ENCODE measurements at regions not wholly inside any gene's neighbourhood (a gene's known extent, or its start where the extent isn't known, plus 50 kb on each side); places are given as distances from the start of the nearest gene placed in this dataset.
"Not testable (repeated sequence)": the region's sequence is repeated elsewhere in the genome, so short reads cannot be mapped to it uniquely, and the experiment has no call there.

DNA sequence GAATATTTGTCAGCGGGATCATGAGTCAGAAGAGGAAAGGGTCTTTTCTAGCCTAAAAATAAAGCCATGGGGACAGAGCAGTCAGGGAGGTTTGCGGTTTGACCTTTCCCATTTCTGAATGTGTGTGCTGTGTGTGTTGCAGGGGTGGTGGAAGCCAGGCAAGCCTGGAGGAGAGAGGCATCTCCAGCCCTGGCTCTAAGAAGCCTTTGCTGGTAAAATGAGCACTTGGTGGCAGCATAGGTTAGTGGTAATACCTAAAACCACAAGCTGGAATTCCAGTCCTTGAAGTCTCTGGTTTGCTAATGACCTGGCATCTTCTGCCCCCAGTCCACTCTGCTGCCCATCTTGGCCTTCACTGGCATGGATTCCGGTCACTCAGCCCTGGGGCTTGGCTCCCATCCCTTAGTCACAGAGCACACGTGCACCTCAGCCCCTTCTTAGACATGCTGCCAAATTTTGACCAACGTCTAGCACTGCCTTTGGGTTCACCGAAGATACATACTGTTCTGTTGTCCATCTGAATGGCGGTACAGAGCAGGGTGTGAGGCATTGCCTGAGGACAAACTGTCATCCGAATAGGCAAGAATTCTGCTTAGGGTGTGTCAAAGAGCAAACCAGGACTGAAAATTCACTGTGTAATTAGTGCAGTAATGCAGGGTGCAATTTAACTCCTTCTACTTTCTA, 52.7 kb downstream of the KCNA5 start:
- DNase-seq: no peak

DNA sequence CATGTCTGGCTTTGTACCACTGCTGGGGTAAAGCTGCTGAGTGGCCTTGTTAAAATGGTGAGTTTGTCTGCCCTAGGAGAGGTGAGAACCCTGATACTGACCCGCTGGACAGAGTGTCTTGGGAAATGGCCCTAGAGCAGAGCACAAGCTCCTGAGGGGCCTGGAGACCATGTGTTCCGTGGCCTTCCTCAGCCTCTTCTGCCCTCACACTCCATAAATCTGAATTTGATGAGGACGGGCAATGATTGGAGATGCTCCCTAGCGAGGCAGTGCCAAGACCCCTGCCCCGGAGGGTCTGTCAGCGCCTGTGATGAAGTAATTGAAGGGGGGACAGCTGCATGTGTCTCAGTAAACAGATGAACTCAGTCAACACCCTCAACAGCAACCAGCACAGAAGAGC, 54.1 kb downstream of the KCNA5 start:
- no peak for DNase-seq

- no peak for DNase-seq
These were observed 55.5 kb downstream of the KCNA5 start for GRCh38 chr12:5099136-5099535.

- DNase-seq: no peak
These were observed 55.9 kb downstream of the KCNA5 start for GRCh38 chr12:5099591-5099990.

GRCh38 chr12:5101686-5102085, 58.0 kb downstream of the KCNA5 start:
- DNase-seq: no peak

DNA sequence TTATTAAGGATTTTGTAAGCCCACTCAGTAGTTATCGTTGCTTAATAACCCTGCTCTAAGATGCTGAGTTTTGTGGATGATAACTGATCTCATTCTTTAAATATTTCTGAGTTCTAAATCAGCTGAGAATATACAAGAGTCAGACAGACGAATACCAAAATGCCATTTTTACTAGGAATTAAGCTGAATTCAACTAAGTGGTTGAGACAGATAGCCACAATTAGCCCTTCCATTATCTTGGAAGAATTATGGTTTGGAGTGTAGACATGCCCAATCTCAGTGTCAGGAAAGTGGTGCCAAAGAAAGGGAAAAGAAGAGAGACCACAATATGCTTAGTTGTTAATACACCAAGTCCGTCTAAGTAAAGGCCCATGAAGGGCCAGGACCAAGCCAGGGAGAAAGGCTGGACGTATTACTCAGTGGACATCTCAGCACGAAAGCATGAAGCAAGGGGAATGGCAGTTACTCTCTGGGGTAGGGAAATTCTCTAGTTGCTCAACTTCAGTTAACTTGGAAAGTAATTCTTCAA, 58.6 kb downstream of the KCNA5 start:
- no peak for DNase-seq

DNA sequence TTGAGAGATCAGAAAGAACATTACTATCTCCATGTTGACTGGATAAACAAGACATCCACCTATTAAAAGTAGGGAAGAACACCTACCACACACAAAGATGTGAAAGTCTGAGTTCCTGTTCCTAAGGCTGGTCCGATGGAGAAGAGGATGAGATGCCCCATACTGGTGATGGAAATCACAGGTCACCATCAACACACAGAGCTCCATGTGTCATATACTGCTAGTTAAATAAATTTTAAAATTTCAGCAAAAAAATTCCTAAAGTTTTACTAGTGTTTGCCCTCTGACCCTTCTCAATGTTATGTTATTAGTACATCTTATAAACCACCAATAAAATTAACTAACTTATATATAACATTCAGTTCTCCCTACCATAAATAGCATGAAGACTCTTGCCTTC, 59.1 kb downstream of the KCNA5 start:
- DNase-seq: no peak

- no peak for DNase-seq
These were observed 66.7 kb downstream of the KCNA5 start for GRCh38 chr12:5110345-5110744.

DNA sequence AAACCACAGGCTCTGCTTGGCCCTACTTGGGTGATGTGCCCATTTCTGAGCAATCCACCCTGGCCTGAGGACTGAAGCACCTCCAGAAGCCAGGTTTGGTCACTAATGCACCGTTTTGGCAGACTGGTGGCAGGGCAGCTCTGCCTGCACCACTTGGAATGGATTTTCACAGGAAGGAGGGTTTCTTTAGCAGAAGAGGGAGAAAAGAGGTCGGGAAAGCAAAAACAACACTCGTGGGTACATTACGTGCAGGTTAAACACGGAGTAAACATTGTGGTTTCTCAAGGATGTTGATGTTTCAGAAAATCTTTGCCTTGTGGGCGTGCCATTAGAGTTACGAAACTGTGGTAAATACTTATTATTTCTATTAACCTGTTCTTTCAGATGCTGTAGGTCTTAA, 70.8 kb downstream of the KCNA5 start:
- DNase-seq: no peak

- not testable (repeated sequence) for DNase-seq
These were observed 78.1 kb downstream of the KCNA5 start for GRCh38 chr12:5121784-5122183.

DNA sequence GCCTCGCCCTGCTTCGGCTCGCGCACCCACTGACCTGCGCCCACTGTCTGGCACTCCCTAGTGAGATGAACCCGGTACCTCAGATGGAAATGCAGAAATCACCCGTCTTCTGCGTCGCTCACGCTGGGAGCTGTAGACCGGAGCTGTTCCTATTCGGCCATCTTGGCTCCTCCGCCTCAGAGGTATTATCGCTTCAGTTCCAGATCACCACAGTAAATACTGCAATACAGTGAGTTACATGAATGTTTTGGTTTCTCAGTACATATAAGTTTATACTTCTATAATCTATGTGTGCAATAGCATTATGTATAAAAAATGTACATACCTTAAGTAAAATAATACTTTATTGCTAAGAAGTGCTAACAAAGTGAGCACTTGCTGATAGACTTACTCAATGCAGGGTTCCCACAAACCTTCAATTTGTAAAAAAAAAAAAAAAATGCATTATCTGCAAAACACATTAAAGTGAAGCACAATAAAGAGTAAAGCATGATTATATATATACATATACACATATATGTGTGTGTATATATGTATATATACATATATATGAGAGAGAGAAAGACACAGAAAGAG, 78.7 kb downstream of the KCNA5 start:
- not testable (repeated sequence) for DNase-seq

DNA sequence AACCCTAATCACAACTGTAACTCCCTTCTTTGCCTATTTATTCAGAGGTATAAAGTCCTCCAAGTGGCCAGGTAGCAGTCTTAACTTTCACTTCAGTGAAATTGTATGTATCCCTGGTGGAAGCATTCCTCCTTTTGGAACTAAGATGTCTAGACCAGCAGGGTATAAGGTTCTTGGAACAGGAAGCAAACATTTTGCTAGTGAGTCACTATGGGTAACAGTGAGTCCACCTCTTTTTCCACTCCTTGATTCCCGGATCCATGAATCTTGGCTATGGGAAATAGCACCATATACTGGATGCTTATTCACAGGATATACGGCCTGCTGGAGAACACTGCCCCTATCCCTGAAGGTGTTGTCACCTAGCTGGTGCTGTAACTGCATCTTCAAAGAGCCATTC, 80.2 kb downstream of the KCNA5 start:
- no peak for DNase-seq

- no peak for DNase-seq
These were observed 80.7 kb downstream of the KCNA5 start for GRCh38 chr12:5124401-5124800.

DNA sequence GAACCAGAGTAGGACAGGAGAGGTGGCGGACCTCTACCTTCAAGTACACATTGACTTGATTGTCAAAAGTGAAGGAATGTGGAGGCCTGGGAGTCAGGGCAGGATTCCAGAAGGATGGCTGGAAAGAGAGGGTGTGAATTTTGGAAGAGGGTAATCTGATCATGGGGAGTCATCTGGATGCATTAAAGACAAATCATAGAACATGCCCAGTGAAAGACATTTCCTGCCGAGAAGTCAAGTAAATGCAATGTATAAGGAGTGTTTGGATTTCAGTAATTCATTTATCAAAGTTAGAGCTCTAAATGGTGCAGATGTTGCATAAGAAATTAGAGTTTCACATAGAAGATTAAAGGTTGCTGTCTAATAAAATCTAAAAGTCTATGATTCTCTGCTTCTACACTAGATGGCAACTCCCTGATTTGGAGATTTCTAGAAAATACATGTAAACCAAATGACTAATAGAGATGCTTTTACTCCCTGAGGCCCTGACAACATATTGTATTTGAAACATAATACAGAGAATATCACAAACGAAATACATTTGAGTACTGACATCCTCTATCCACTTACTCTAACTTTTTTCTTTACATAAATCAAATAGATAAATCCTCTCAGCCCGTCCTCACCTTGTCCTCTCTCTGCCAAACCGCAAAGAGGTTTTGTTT, 91.3 kb downstream of the KCNA5 start:
- no peak for DNase-seq

GRCh38 chr12:5138256-5138655, 94.6 kb downstream of the KCNA5 start:
- no peak for DNase-seq

DNA sequence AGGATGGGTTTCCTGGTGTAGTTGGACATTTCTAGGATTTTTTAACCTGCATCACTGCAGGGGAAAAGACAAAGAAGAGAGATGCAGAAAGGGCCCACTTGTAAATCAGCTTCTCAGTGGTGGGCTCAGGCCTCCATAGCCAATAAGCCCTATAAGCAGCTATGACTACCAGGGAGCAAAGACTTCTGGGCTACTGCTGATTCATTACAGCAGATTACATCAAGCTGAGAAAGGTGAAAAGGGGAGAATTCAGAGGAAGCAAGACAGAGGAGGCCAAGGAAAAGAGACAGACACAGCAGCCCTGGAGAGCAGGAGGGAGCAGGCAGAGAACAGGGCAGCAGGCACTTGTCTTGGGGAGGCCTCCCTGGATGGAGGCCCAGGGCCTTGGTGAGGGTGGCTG, 95.2 kb downstream of the KCNA5 start:
- DNase-seq: no peak

- no peak for DNase-seq
These were observed 96.1 kb downstream of the KCNA5 start for GRCh38 chr12:5139751-5140150.

GRCh38 chr12:5140190-5140589, 96.5 kb downstream of the KCNA5 start:
- no peak for DNase-seq

DNA sequence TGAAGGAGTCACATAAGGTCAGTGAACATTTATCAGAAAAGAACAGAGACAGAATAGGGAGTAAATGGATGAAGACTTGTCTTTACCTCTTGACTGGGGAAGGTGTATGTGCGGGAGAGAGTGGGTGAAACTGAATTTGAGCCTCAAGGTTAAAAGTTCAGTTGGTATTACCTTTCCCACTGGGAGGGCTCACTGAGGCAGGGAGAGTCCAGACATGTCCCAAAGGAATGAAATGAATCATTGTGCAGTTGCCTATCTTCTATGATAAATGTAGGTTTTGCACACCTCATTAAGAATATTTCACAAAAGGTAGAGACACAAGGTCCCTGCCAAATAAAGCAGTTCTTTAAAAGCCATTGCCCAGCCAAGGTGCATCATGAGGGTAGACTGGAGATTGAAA, 105.2 kb downstream of the KCNA5 start:
- no peak for DNase-seq

DNA sequence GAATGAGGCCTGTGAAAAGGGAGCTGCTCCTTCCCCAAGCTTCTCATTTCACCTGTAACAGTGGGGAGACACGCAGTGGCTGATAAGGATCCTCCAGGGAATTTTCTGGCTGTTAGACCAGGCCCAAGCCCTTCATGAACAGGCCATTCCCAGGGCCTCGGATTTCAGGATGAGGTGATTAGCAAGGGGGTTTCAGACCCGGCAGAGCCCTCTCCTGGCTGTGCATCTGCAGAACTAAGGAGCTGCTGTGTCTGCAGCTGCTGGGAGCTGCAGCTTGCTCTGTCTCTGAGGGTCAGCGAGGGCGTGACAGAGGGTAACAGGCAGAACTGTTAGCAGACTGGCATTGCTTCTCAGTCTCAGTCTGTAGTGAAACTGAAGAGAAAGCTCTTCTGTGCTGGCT, 110.4 kb downstream of the KCNA5 start:
- DNase-seq: no peak

GRCh38 chr12:5155866-5156265, 112.2 kb downstream of the KCNA5 start:
- DNase-seq: no peak

DNA sequence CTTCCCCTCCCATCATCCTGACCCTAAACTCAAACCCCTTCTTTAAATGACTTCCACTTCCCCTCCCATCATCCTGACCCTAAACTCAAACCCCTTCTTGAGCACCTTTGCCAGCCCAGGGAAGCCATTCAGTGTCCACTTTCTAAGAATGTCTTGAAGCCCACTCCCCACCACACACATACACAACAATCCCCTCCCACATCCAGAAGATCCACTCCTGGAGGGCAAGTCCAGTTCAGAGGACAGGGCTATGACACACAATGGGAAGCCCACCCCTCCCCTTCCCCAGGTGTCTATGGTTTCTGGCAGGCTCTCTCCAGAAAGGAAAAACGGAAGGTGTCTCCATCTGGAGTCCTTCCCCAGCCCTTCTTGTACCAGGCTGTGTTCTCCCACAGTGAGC, 117.1 kb downstream of the KCNA5 start:
- DNase-seq: no peak

DNA sequence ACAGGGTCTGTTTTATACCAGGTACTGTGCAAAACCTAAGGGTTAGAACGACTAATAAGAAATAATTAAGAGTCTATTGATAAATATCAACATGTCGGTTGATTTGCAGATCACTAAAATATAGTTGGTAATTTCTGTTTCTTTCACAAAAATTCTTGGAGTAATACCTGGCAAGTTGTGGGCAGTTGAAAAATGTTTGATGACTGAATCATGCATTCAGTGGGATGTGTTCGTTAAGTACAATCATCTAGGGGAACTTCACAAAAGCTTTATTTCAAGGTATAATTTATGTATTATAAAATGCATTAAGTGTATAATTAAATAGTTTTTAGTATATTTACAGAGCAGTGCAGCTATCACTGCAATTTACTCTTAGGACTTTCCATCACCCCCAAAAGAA, 120.0 kb downstream of the KCNA5 start:
- no peak for DNase-seq

DNA sequence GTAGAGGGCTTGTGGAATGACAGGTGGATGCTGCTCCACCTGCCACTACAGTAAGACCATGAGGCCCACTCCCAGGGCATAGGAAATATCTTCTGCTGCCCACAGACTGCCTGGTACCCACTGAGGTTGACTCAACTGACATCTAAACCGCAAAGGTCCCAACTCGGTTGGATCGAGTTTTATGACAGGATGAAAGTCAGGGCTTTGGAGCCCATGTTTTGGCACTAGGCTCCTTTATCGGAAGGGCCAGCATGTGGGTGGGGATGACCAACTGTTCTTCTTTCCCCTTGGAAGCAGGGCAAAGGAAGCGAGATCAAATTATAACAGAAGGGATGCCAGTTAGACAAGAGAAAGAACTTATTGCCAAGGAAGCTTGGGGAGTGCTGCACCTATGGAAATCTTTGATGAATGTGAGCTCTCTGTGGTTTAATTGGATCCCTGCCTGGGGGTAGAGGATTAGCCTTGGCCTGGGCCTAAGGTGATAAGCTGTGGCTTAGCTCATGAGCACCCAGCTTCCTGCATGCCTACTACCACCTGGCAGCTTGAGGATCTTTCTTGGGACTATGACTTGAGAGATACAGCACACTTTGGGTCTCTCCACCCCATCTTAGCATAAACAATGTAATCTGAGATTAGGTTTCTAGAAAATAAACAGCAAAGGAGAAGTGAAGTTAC, 121.8 kb downstream of the KCNA5 start:
- DNase-seq: no peak
